Liver (tissue), 8 donors: ENCODE measurements at regions not wholly inside any gene's neighbourhood (a gene's known extent, or its start where the extent isn't known, plus 50 kb on each side); places are given as distances from the start of the nearest gene placed in this dataset.

Experiments used
- DNase-seq: peaks from one replicate; pipeline ENCODE4 v3.0.0-alpha.2; 2017; ENCODE audit warnings: low spot score
- H3K27ac ChIP-seq, 2 donors: one replicate each; pipeline ENCODE4 v1.7.0; 2013; ENCODE audit warnings: inconsistent platforms in 2 of 2, low read length in 2 of 2, control low read depth in 1 of 2, low read depth in 1 of 2, mild to moderate bottlenecking in 1 of 2
- H3K27me3 ChIP-seq, 4 donors: one replicate each; pipeline versions ENCODE4 v1.6.1 to v1.7.0; 2013; ENCODE audit warnings: low read length in 3 of 4, inconsistent platforms in 1 of 4, mild to moderate bottlenecking in 1 of 4, moderate library complexity in 1 of 4; ENCODE audit not compliant: control insufficient read depth in 4 of 4, insufficient read depth in 4 of 4
- H3K36me3 ChIP-seq, 4 donors: one replicate each; pipeline versions ENCODE4 v1.6.1 to v1.7.0; 2013; ENCODE audit warnings: low read length in 3 of 4, mild to moderate bottlenecking in 3 of 4, low read depth in 1 of 4, moderate library complexity in 1 of 4; ENCODE audit not compliant: control insufficient read depth in 4 of 4, insufficient read depth in 3 of 4
- H3K4me1 ChIP-seq, 4 donors: one replicate each; pipeline versions ENCODE4 v1.6.1 to v1.7.0; 2013; ENCODE audit warnings: low read length in 3 of 4, mild to moderate bottlenecking in 3 of 4, moderate library complexity in 1 of 4; ENCODE audit not compliant: control insufficient read depth in 4 of 4, insufficient read depth in 4 of 4
- H3K4me3 ChIP-seq, 3 donors: one replicate each; pipeline versions ENCODE4 v1.6.1 to v1.7.0; 2013; ENCODE audit warnings: low read length in 3 of 3, control low read depth in 1 of 3, low read depth in 1 of 3, mild to moderate bottlenecking in 1 of 3
- H3K9ac ChIP-seq, 2 donors: one replicate each; pipeline ENCODE4 v1.7.0; 2013; ENCODE audit warnings: low read length in 2 of 2, mild to moderate bottlenecking in 2 of 2, moderate library complexity in 2 of 2, control low read depth in 1 of 2, low read depth in 1 of 2
- H3K9me3 ChIP-seq, 4 donors: one replicate each; pipeline versions ENCODE4 v1.6.1 to v1.7.0; 2013; ENCODE audit warnings: low read length in 3 of 4; ENCODE audit not compliant: control insufficient read depth in 4 of 4
- ATF3 ChIP-seq: IDR thresholded peaks from 2 replicates; pipeline ENCODE4 v1.6.1; 2016; ENCODE audit warnings: antibody characterized with exemption
- CTCF ChIP-seq: fragments of 150-350 bp; IDR thresholded peaks from 2 replicates; pipeline ENCODE4 v1.5.1; 2017; ENCODE audit warnings: improper control_type of control experiment, low read depth, low read length; ENCODE audit not compliant: missing input control
- EGR1 ChIP-seq, 2 donors: IDR thresholded peaks; 2 replicates each; pipeline ENCODE4 v1.6.1; 2016 to 2018; ENCODE audit warnings: antibody characterized with exemption in 2 of 2, low read depth in 2 of 2
- FOXA1 ChIP-seq: IDR thresholded peaks from 2 replicates; pipeline ENCODE4 v1.6.1; 2016; ENCODE audit warnings: antibody characterized with exemption
- FOXA2 ChIP-seq: IDR thresholded peaks from 2 replicates; pipeline ENCODE4 v1.6.1; 2016; ENCODE audit warnings: antibody characterized with exemption
- GABPA ChIP-seq, 2 donors: IDR thresholded peaks in 1 of 2; conservative IDR thresholded peaks in 1 of 2; 2 replicates each; pipeline ENCODE4 v1.6.1; 2016; ENCODE audit warnings: antibody characterized with exemption in 2 of 2, mild to moderate bottlenecking in 1 of 2, moderate library complexity in 1 of 2
- HNF4G ChIP-seq: IDR thresholded peaks from 2 replicates; pipeline ENCODE4 v1.6.1; 2016; ENCODE audit warnings: antibody characterized with exemption
- JUND ChIP-seq, 2 donors: IDR thresholded peaks; 2 replicates each; pipeline ENCODE4 v1.6.1; 2016; ENCODE audit warnings: antibody characterized with exemption in 2 of 2
- MAX ChIP-seq: IDR thresholded peaks from 2 replicates; pipeline ENCODE4 v1.6.1; 2016; ENCODE audit warnings: antibody characterized with exemption
- NR2F2 ChIP-seq: IDR thresholded peaks from 2 replicates; pipeline ENCODE4 v1.6.1; 2016; ENCODE audit warnings: antibody characterized with exemption
- RXRA ChIP-seq, 2 donors: IDR thresholded peaks; 2 replicates each; pipeline ENCODE4 v1.6.1; 2017 to 2018; ENCODE audit warnings: antibody characterized with exemption in 2 of 2, mild to moderate bottlenecking in 1 of 2
- SP1 ChIP-seq: IDR thresholded peaks from 2 replicates; pipeline ENCODE4 v1.6.1; 2018; ENCODE audit warnings: antibody characterized with exemption, mild to moderate bottlenecking
- TAF1 ChIP-seq: conservative IDR thresholded peaks from 2 replicates; pipeline ENCODE4 v1.6.1; 2016; ENCODE audit warnings: antibody characterized with exemption, mild to moderate bottlenecking
- YY1 ChIP-seq: IDR thresholded peaks from 2 replicates; pipeline ENCODE4 v1.6.1; 2016; ENCODE audit warnings: antibody characterized with exemption, mild to moderate bottlenecking
- WGBS: extraction: QIAGEN DNeasy Blood & Tissue Kit; methylation state at CpG from one replicate; pipeline ENCODE4 v1.1.7; 2013; 5-methylcytosine and 5-hydroxymethylcytosine counted together
- TF ChIP-seq, protein P1 (sequence below): IDR thresholded peaks from 2 replicates; pipeline ENCODE4 v1.6.1; 2016; ENCODE audit warnings: antibody characterized with exemption
- donor health status: healthy.
- donor health status: healthy.
- donor health status: healthy.
- donor health status: healthy.
- donor health status: healthy.

DNA sequence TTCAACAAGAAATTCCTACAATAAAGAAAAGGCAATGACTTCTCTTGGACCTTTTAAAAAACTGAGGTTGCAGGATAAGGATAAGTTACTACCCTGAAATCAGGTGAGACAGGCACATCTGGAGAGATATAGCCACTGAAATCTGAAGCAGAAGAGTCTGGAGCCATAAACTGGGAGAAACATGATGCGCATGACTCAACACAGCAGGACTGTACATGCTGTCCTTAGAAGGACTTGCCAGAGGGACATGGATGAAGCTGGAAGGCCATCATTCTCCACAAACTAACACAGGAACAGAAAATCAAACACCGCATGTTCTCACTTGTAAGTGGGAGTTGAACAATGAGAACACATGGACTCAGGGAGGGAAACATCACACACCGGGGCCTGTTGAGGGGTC is 1020.2 kb downstream of the AGBL1 start (continued):
- no peak for TF ChIP-seq SP1
- no peak for TF ChIP-seq CTCF
- no peak for TF ChIP-seq FOXA2

- 78% methylated on average over 2 of the region's 2 CpGs for WGBS
- Histone ChIP-seq H3K4me3 (no peak overlapping the region), H3K9me3 (no peaks in the 10 kb centered on the region), H3K27me3 (no peaks in the 10 kb centered on the region), H3K9ac (no peak overlapping the region), H3K4me1 (no peaks in the 10 kb centered on the region), H3K27ac (no peak overlapping the region), H3K36me3 (no peaks in the 10 kb centered on the region)
- no peak for TF ChIP-seq MAX
- TF ChIP-seq FOXA2 = no peak
- TF ChIP-seq FOXA1 = no peak
- no peak for TF ChIP-seq CTCF
- TF ChIP-seq EGR1 (IDR thresholded peaks at IDR 0.05; ENCODE audit: low read depth in 2 of 2) = no peak
- TF ChIP-seq JUND (IDR thresholded peaks at IDR 0.05) = no peak
- TF ChIP-seq, protein P1, sequence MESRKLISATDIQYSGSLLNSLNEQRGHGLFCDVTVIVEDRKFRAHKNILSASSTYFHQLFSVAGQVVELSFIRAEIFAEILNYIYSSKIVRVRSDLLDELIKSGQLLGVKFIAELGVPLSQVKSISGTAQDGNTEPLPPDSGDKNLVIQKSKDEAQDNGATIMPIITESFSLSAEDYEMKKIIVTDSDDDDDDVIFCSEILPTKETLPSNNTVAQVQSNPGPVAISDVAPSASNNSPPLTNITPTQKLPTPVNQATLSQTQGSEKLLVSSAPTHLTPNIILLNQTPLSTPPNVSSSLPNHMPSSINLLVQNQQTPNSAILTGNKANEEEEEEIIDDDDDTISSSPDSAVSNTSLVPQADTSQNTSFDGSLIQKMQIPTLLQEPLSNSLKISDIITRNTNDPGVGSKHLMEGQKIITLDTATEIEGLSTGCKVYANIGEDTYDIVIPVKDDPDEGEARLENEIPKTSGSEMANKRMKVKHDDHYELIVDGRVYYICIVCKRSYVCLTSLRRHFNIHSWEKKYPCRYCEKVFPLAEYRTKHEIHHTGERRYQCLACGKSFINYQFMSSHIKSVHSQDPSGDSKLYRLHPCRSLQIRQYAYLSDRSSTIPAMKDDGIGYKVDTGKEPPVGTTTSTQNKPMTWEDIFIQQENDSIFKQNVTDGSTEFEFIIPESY = no peak
- TF ChIP-seq YY1 = no peak
- no peak for TF ChIP-seq ATF3
- no peak for TF ChIP-seq HNF4G
- TF ChIP-seq GABPA (IDR thresholded peaks at IDR 0.05 in 1 of 2, conservative IDR thresholded peaks at IDR 0.05 in 1 of 2) = no peak
- TF ChIP-seq TAF1 = no peak
- no peak for TF ChIP-seq NR2F2
- no peak for DNase-seq
These were observed 1009.9 kb downstream of the AGBL1 start for GRCh38 chr15:87089551-87089950.

- 69% methylated on average over 5 of the region's 5 CpGs for WGBS
These were observed 1003.5 kb downstream of the AGBL1 start for GRCh38 chr15:87083201-87083600.

More at GRCh38 chr15:87083201-87083600, 1003.5 kb downstream of the AGBL1 start:
- H3K27me3 ChIP-seq = peaks cover 0 to 3% (median 0%) of the 10 kb centered on the region in 4 donors
- DNase-seq = no peak
- H3K4me3 ChIP-seq = no peak overlapping the region
- H3K9ac ChIP-seq = no peak overlapping the region
- no peaks in the 10 kb centered on the region for H3K9me3 ChIP-seq
- H3K27ac ChIP-seq = no peak overlapping the region
- no peaks in the 10 kb centered on the region for H3K36me3 ChIP-seq
- TF ChIP-seq RXRA (IDR thresholded peaks at IDR 0.05) (no peak), FOXA2 (no peak), GABPA (IDR thresholded peaks at IDR 0.05 in 1 of 2, conservative IDR thresholded peaks at IDR 0.05 in 1 of 2) (no peak), TAF1 (no peak), FOXA1 (no peak)
- H3K4me1 ChIP-seq = no peaks in the 10 kb centered on the region
